Panc1 (cell line): ENCODE measurements at regions not wholly inside any gene's neighbourhood (a gene's known extent, or its start where the extent isn't known, plus 50 kb on each side); places are given as distances from the start of the nearest gene placed in this dataset.

Experiments used
- ATAC-seq: fragments of 200-7000 bp; cut with Tn5 transposase; 2 replicates; pipeline ENCODE4 v1.9.1; 2020; ENCODE audit warnings: mild to moderate bottlenecking, moderate library complexity
- BruUV-seq: library from RNA; stranded (reverse); fragments of 400-500 nt; replicated peaks from 2 replicates; lab custom pipeline; 2021; lab: Mats Ljungman, UMichigan
- CTCF ChIA-PET: fragments of 300-600 bp; sonication (Branson Sonifier 250); formaldehyde crosslinking; loops from one replicate; lab custom pipeline; 2022; ENCODE audit warnings: antibody characterized with exemption; lab: Charles Lee
- POLR2A ChIA-PET: fragments of 300-600 bp; sonication (Branson Sonifier 250); formaldehyde crosslinking; loops from one replicate; lab custom pipeline; 2022; ENCODE audit warnings: antibody characterized with exemption; lab: Charles Lee
- DNase-seq: peaks from one replicate; pipeline ENCODE4 v3.0.0-alpha.2; 2010; ENCODE audit warnings: low read depth, low spot score
- H3K27ac ChIP-seq: 2 replicates; pipeline ENCODE4 v1.5.1; 2011; ENCODE audit warnings: mild to moderate bottlenecking, low read length, inconsistent platforms
- H3K27me3 ChIP-seq: fragments of 200-500 bp; sonication (Bioruptor generic); 2 replicates; pipeline ENCODE4 v1.6.0; 2014; ENCODE audit warnings: low read length, inconsistent platforms; ENCODE audit not compliant: control insufficient read depth, insufficient read depth
- H3K36me3 ChIP-seq: fragments of 200-500 bp; sonication (Bioruptor generic); 2 replicates; pipeline ENCODE4 v1.5.1; 2014; ENCODE audit warnings: inconsistent platforms, mild to moderate bottlenecking, low read length, moderate library complexity; ENCODE audit not compliant: control insufficient read depth, insufficient read depth
- H3K4me1 ChIP-seq: 2 replicates; pipeline ENCODE4 v1.5.1; 2011; ENCODE audit warnings: inconsistent platforms, mild to moderate bottlenecking, low read length, moderate library complexity; ENCODE audit not compliant: control insufficient read depth, insufficient read depth
- H3K4me3 ChIP-seq, 2 experiments: 2 replicates each; pipeline ENCODE4 v1.5.1; 2011 to 2012; ENCODE audit warnings: low read depth in 2 of 2, low read length in 2 of 2, mild to moderate bottlenecking in 2 of 2, inconsistent platforms in 1 of 2, moderate library complexity in 1 of 2
- H3K9me3 ChIP-seq: fragments of 200-500 bp; sonication (Bioruptor generic); 2 replicates; pipeline ENCODE4 v1.5.1; 2014; ENCODE audit warnings: low read depth, mild to moderate bottlenecking, inconsistent platforms, low read length, moderate library complexity; ENCODE audit not compliant: control insufficient read depth, insufficient read depth
- CTCF ChIP-seq: fragments of 450-650 bp; IDR thresholded peaks from 2 replicates; pipeline ENCODE4 v1.5.1; 2017; ENCODE audit warnings: mild to moderate bottlenecking
- POLR2AphosphoS5 ChIP-seq: IDR thresholded peaks from 2 replicates; pipeline ENCODE4 v1.6.1; 2012; ENCODE audit warnings: mild to moderate bottlenecking, low read depth, low read length, moderate library complexity
- REST ChIP-seq, 2 experiments: IDR thresholded peaks; 2 replicates each; pipeline ENCODE4 v1.6.1; 2011 to 2012; ENCODE audit warnings: low read depth in 2 of 2, control low read depth in 1 of 2, low read length in 1 of 2, mild to moderate bottlenecking in 1 of 2, moderate library complexity in 1 of 2; ENCODE audit not compliant: insufficient read depth in 1 of 2
- SIN3A ChIP-seq: IDR thresholded peaks from 2 replicates; pipeline ENCODE4 v1.6.1; 2012; ENCODE audit warnings: low read depth, mild to moderate bottlenecking, low read length, moderate library complexity, borderline replicate concordance; ENCODE audit not compliant: insufficient read depth
- TCF7L2 ChIP-seq: IDR thresholded peaks from 2 replicates; pipeline ENCODE4 v1.6.1; 2011; ENCODE audit warnings: mild to moderate bottlenecking, low read depth, low read length, inconsistent platforms
- in situ Hi-C: cut with HindIII; loops from 2 replicates; pipeline ENCODE4 v1.10.0; 2016; ENCODE audit warnings: low sequenced_read_pairs, low pct_unique_long_range_greater_than_20kb
- intact Hi-C: fragments of 100-400 bp; cut with micrococcal nuclease; formaldehyde crosslinking; loops from one replicate; pipeline ENCODE4 v1.10.0; 2022; ENCODE audit not compliant: unreplicated experiment

- POLR2A ChIA-PET = no interaction called here
- no peaks in the 10 kb centered on the region for H3K4me1 ChIP-seq
- ATAC-seq (0 out of 2 replicates have a peak, but pooled peaks have one; percentile 56), DNase-seq (no peak)
- intact Hi-C loops = no loop called here
- no peaks in the 10 kb centered on the region for H3K27me3 ChIP-seq
- TF ChIP-seq POLR2AphosphoS5 (no peak), SIN3A (no peak), TCF7L2 (no peak), REST (IDR thresholded peaks at IDR 0.05; ENCODE audit: insufficient read depth in 1 of 2, low read depth in 2 of 2, low read length in 1 of 2) (no peak), CTCF (no peak)
- no peaks in the 10 kb centered on the region for H3K36me3 ChIP-seq
- no peaks in the 10 kb centered on the region for H3K9me3 ChIP-seq
- no TSS peak for BruUV-seq
- H3K4me3 ChIP-seq = no peak overlapping the region
- no peak overlapping the region for H3K27ac ChIP-seq
- CTCF ChIA-PET = no interaction called here
- in situ Hi-C loops = no loop called here
Measured at GRCh38 chr5:169512385-169512784, 71.2 kb upstream of the SPDL1 start.

GRCh38 chr5:169511708-169512107 is 71.9 kb upstream of the SPDL1 start:
- H3K27me3 ChIP-seq = no peaks in the 10 kb centered on the region
- no peak overlapping the region for H3K4me3 ChIP-seq
- H3K4me1 ChIP-seq = no peaks in the 10 kb centered on the region
- ChIA-PET POLR2A (no interaction called here), CTCF (no interaction called here)
- ATAC-seq = no peak
- H3K9me3 ChIP-seq = no peaks in the 10 kb centered on the region
- no peaks in the 10 kb centered on the region for H3K36me3 ChIP-seq
- no peak for DNase-seq
- intact Hi-C loops (no loop called here), in situ Hi-C loops (no loop called here)
- BruUV-seq = no TSS peak
- H3K27ac ChIP-seq = no peak overlapping the region
- TF ChIP-seq SIN3A = no peak
- no peak for TF ChIP-seq REST (IDR thresholded peaks at IDR 0.05; ENCODE audit: insufficient read depth in 1 of 2, low read depth in 2 of 2, low read length in 1 of 2)
- no peak for TF ChIP-seq TCF7L2
- TF ChIP-seq POLR2AphosphoS5 = no peak
- peak; percentile 23; the same call in 1 of the 2 replicates for TF ChIP-seq CTCF
